ENCODE measurements at regions not wholly inside any gene's neighbourhood (a gene's known extent, or its start where the extent isn't known, plus 50 kb on each side); places are given as distances from the start of the nearest gene placed in this dataset.

GRCh38 chr4:14441561-14441960, 560.7 kb upstream of the CPEB2 start:
- no peak for DNase-seq (ENCODE audit: low read depth)
- no peak overlapping the region for H3K4me3 ChIP-seq (ENCODE audit: control insufficient read depth, low read depth, low read length)
- TF ChIP-seq CTCF (conservative IDR thresholded peaks at IDR 0.05; ENCODE audit: control insufficient read depth, insufficient read depth, low read depth, low read length) = no peak

- H3K4me3 ChIP-seq (ENCODE audit: control insufficient read depth, low read depth, low read length) = no peak overlapping the region
- peak; percentile 74 for DNase-seq (ENCODE audit: low read depth)
- no peak for TF ChIP-seq CTCF (conservative IDR thresholded peaks at IDR 0.05; ENCODE audit: control insufficient read depth, insufficient read depth, low read depth, low read length)
Observed at GRCh38 chr4:14445882-14446281, 556.4 kb upstream of the CPEB2 start.

DNA sequence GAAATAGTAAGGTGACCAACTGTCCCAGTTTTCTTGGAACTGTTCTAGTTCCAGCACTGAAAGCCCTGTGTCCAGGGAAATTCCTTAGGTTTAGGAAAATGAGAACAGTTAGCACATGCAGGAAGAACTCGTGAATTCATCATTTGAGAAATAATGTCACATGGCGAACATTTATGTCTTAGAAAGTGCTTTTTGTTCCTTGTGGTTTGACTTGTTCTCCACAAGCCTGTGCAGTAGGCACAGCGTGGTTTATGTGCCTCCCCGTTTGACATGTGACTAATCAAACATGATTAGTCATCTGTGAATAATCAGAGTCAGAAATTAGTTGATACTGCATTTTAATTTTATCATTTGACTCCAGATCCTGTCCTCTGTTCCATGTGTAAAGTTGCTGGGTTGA, 556.0 kb upstream of the CPEB2 start:
- TF ChIP-seq CTCF (conservative IDR thresholded peaks at IDR 0.05; ENCODE audit: control insufficient read depth, insufficient read depth, low read depth, low read length) = no peak
- DNase-seq (ENCODE audit: low read depth) = peak; percentile 92
- H3K4me3 ChIP-seq (ENCODE audit: control insufficient read depth, low read depth, low read length) = no peak overlapping the region

- no peak overlapping the region for H3K4me3 ChIP-seq (ENCODE audit: control insufficient read depth, low read depth, low read length)
- no peak for TF ChIP-seq CTCF (conservative IDR thresholded peaks at IDR 0.05; ENCODE audit: control insufficient read depth, insufficient read depth, low read depth, low read length)
- DNase-seq (ENCODE audit: low read depth) = no peak
Observed at GRCh38 chr4:14446904-14447303, 555.4 kb upstream of the CPEB2 start.

DNA sequence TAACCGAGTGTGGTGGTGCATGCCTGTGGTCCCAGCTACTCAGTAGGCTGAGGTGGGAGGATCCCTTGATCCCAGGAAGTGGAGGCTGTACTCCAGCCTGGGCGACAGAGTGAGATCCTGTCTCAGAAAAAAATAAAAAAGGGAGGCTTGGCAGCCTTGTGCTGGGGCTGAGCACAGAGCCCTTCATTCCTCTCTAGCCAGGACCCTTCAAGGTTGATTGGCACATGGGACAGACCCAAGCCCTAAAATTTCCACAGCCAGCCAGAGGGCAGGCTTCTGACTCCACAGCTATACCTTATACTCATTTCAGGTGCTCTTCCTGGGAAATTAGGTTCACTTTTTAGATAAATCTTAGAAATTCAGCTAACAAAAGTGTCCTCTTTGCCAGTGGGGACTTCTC, 553.0 kb upstream of the CPEB2 start:
- no peak for TF ChIP-seq CTCF (conservative IDR thresholded peaks at IDR 0.05; ENCODE audit: control insufficient read depth, insufficient read depth, low read depth, low read length)
- no peak for DNase-seq (ENCODE audit: low read depth)
- H3K4me3 ChIP-seq (ENCODE audit: control insufficient read depth, low read depth, low read length) = no peak overlapping the region

GRCh38 chr4:14452001-14452400, 550.3 kb upstream of the CPEB2 start:
- TF ChIP-seq CTCF (conservative IDR thresholded peaks at IDR 0.05; ENCODE audit: control insufficient read depth, insufficient read depth, low read depth, low read length) = no peak
- no peak for DNase-seq (ENCODE audit: low read depth)

DNA sequence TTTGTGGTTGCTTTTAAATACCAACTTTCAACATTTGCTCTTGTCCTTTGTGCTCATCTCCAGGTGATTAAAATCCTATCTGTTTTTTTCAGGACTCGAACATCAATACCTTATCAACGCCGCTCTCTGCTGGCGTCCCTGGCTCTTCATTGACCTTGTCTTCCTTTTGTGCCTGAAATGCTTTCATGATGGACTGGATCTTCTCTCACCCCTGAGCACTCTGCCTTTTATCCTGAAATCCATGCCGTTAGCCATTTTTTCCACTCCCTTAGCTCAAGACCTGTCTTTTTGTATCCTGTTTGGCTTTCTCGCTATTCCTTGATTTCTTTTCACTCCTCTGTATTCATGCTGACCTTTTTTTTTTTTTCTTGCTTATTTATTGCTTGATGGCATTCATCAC, 549.5 kb upstream of the CPEB2 start:
- no peak for TF ChIP-seq CTCF (conservative IDR thresholded peaks at IDR 0.05; ENCODE audit: control insufficient read depth, insufficient read depth, low read depth, low read length)
- no peak for DNase-seq (ENCODE audit: low read depth)
- H3K4me3 ChIP-seq (ENCODE audit: control insufficient read depth, low read depth, low read length) = no peak overlapping the region

More at GRCh38 chr4:14452001-14452400, 550.3 kb upstream of the CPEB2 start:
- H3K4me3 ChIP-seq (ENCODE audit: control insufficient read depth, low read depth, low read length) = no peak overlapping the region

All from fibroblast of mammary gland (primary cell).